GM12878 (cell line): ENCODE measurements at regions not wholly inside any gene's neighbourhood (a gene's known extent, or its start where the extent isn't known, plus 50 kb on each side); places are given as distances from the start of the nearest gene placed in this dataset.

Experiments used
- ATAC-seq: fragments of 200-7000 bp; cut with Tn5 transposase; 3 replicates; pipeline ENCODE4 v1.9.1; 2020; ENCODE audit warnings: mild to moderate bottlenecking, moderate library complexity
- BruUV-seq: library from RNA; stranded (reverse); fragments of 400-500 nt; replicated peaks from 2 replicates; lab custom pipeline; 2021; lab: Mats Ljungman, UMichigan
- CTCF ChIA-PET: fragments of 300-600 bp; sonication (Branson Sonifier 250); formaldehyde crosslinking; extraction: SDS; loops from one replicate; lab custom pipeline; 2021; ENCODE audit warnings: inconsistent platforms; lab: Yijun Ruan, JAX
- POLR2A ChIA-PET: fragments of 350-600 bp; formaldehyde crosslinking; extraction: SDS; loops from one replicate; lab custom pipeline; 2021; ENCODE audit warnings: inconsistent platforms; lab: Charles Lee
- RAD21 ChIA-PET: fragments of 300-600 bp; sonication (Branson Sonifier 250); formaldehyde crosslinking; loops from one replicate; lab custom pipeline; 2023; ENCODE audit warnings: antibody characterized with exemption; ENCODE audit not compliant: unreplicated experiment; lab: Charles Lee
- SMC1A ChIA-PET: fragments of 300-600 bp; sonication (Branson Sonifier 250); formaldehyde crosslinking; loops from one replicate; lab custom pipeline; 2023; ENCODE audit not compliant: unreplicated experiment, uncharacterized antibody; lab: Charles Lee
- DNase-seq: peaks from one replicate; pipeline ENCODE4 v3.0.0-alpha.2; 2011; ENCODE audit warnings: low read depth, low spot score
- FAIRE-seq: peaks from 3 replicates; lab custom pipeline; 2011; peaks lifted over from hg19 to GRCh38; lab: Jason Lieb, UNC
- H2AFZ ChIP-seq: 2 replicates; pipeline ENCODE4 v1.6.0; 2011; ENCODE audit warnings: low read depth, low read length, control low read depth; ENCODE audit not compliant: control insufficient read depth
- H3K27ac ChIP-seq: 2 replicates; pipeline ENCODE4 v1.5.1; 2011; ENCODE audit warnings: control low read depth; ENCODE audit not compliant: control insufficient read depth, insufficient read depth
- H3K27me3 ChIP-seq, 2 experiments: replicated peaks in 1 of 2; 2 replicates each; pipeline versions ENCODE4 v1.6.0 to v1.6.1; 2011; ENCODE audit warnings: low read length in 1 of 2; ENCODE audit not compliant: control insufficient read depth in 2 of 2, insufficient read depth in 2 of 2
- H3K36me3 ChIP-seq, 2 experiments: 2 replicates each; pipeline ENCODE4 v1.5.1; 2011; ENCODE audit warnings: low read length in 1 of 2; ENCODE audit not compliant: control insufficient read depth in 2 of 2, insufficient read depth in 2 of 2
- H3K4me1 ChIP-seq: 2 replicates; pipeline ENCODE4 v1.6.1; 2011; ENCODE audit warnings: mild to moderate bottlenecking, low read length, moderate library complexity, mixed read lengths; ENCODE audit not compliant: control insufficient read depth, insufficient read depth
- H3K4me2 ChIP-seq: 2 replicates; pipeline ENCODE4 v1.6.0; 2011; ENCODE audit warnings: control low read depth; ENCODE audit not compliant: control insufficient read depth, insufficient read depth
- H3K4me3 ChIP-seq: fragments of 200-600 bp; sonication (generic); 2 replicates; pipeline ENCODE4 v1.5.1; 2016
- H3K79me2 ChIP-seq: 2 replicates; pipeline ENCODE4 v1.6.0; 2011; ENCODE audit warnings: low read length; ENCODE audit not compliant: control insufficient read depth, insufficient read depth
- H3K9ac ChIP-seq: 2 replicates; pipeline ENCODE4 v1.8.0; 2011; ENCODE audit warnings: low read length, control low read depth, mixed read lengths; ENCODE audit not compliant: control insufficient read depth, insufficient read depth
- H3K9me3 ChIP-seq: replicated peaks from 3 replicates; pipeline ENCODE4 v1.5.1; 2011; ENCODE audit warnings: mild to moderate bottlenecking, low read length; ENCODE audit not compliant: control insufficient read depth, insufficient read depth
- H4K20me1 ChIP-seq: 2 replicates; pipeline ENCODE4 v1.6.0; 2011; ENCODE audit not compliant: control insufficient read depth, insufficient read depth
- ATF7 ChIP-seq: fragments of 450-650 bp; IDR thresholded peaks from 2 replicates; pipeline ENCODE4 v1.6.1; 2016; ENCODE audit warnings: low read depth, mild to moderate bottlenecking
- CBX5 ChIP-seq: sonication (generic); IDR thresholded peaks from 2 replicates; pipeline ENCODE4 v1.6.1; 2016; ENCODE audit warnings: low read depth, moderate library complexity, mild to moderate bottlenecking, inconsistent platforms
- CHD4 ChIP-seq: fragments of 200-600 bp; sonication (generic); IDR thresholded peaks from 2 replicates; pipeline ENCODE4 v1.6.1; 2016; ENCODE audit warnings: mild to moderate bottlenecking
- E2F4 ChIP-seq: IDR thresholded peaks from 2 replicates; pipeline ENCODE4 v1.6.1; 2012; ENCODE audit warnings: low read depth, low read length, improper control_type of control experiment
- HDGF ChIP-seq: fragments of 450-650 bp; IDR thresholded peaks from 2 replicates; pipeline ENCODE4 v1.6.1; 2016; ENCODE audit warnings: antibody characterized with exemption
- NR2C2 ChIP-seq: IDR thresholded peaks from 2 replicates; pipeline ENCODE4 v1.6.1; 2011; ENCODE audit warnings: borderline replicate concordance, low read depth; ENCODE audit not compliant: control insufficient read depth, insufficient read length
- PBX3 ChIP-seq: IDR thresholded peaks from 2 replicates; pipeline ENCODE4 v1.6.1; 2011; ENCODE audit warnings: mild to moderate bottlenecking, low read depth, low read length, moderate library complexity; ENCODE audit not compliant: insufficient replicate concordance
- RELA ChIP-seq: fragments of 450-650 bp; IDR thresholded peaks from 2 replicates; pipeline ENCODE4 v1.8.0; 2014; ENCODE audit warnings: borderline replicate concordance; ENCODE audit not compliant: partially characterized antibody
- SUZ12 ChIP-seq: fragments of 200-600 bp; sonication (generic); IDR thresholded peaks from one replicate; pipeline ENCODE4 v1.6.1; 2018; ENCODE audit warnings: antibody characterized with exemption, mild to moderate bottlenecking; ENCODE audit not compliant: unreplicated experiment
- TCF7 ChIP-seq: IDR thresholded peaks from 2 replicates; pipeline ENCODE4 v1.6.1; 2014; ENCODE audit warnings: antibody characterized with exemption, borderline replicate concordance
- WGBS: methylation state at CpG from one replicate; pipeline ENCODE4 v1.1.6; 2016; ENCODE audit warnings: low lambda C conversion rate; ENCODE audit not compliant: insufficient replicate concordance, insufficient coverage; ENCODE audit errors: missing lambda C conversion rate; 5-methylcytosine and 5-hydroxymethylcytosine counted together
- in situ Hi-C: fragments of 300-500 bp; cut with MboI; formaldehyde crosslinking; loops from 9 replicates; pipeline ENCODE4 v1.14.3; 2018; ENCODE audit warnings: mixed read lengths
- intact Hi-C: fragments of 100-400 bp; cut with micrococcal nuclease; formaldehyde crosslinking; loops from one replicate; pipeline ENCODE4 v1.14.2; 2022; ENCODE audit not compliant: unreplicated experiment

DNA sequence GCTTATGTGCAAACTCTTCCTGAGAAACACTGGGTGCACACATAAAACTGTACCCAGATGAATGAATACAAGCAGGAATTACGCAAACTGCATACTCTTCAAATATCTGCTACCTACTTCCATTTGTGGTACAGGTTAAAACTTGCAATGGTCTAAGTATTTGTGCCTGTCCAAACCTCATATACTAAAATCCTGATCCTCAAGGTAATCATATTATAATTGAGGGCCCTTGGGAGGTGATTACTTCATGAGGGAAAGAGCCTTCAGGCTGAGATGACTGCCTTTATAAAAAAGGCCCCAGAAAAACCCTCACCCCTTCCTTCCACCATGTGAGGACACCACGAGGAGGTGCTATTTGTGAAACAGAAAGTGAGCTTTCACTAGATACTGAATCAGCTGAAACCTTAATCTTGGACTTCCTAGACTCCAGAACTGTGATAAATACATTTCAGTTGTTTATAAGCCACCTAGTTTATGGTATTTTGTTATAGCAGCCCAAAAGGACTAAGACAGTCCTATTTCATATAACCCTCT, 1977.2 kb downstream of the PCDH7 start (continued):
- no peak for TF ChIP-seq RELA
- TF ChIP-seq HDGF: no peak
- no peak for TF ChIP-seq CBX5
- no peak for TF ChIP-seq TCF7
- TF ChIP-seq SUZ12: no peak

DNA sequence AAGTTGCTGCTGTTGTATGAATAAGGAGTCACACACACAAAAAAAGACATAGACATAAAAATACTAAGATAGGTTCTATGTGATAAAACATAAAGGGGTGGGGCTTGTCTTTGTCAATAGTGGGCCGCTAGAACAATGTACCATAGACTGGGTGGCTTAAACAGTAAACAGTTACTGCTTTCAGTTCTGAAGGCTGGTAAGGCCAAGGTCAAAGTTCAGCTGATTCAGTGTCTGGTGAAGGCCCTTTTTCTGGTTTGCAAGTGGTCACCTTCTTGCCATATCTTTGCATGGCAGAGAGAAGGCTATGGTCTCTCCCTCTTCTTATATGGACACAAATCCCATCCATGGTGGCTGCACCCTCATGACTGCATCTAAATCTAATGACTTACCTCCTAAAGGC, 1980.7 kb downstream of the PCDH7 start:
- Histone ChIP-seq H3K9me3 (no peaks in the 10 kb centered on the region), H3K36me3 (no peaks in the 10 kb centered on the region), H3K4me1 (no peaks in the 10 kb centered on the region), H3K4me3 (no peak overlapping the region), H3K27me3 (no peaks in the 10 kb centered on the region), H2AFZ (no peak overlapping the region), H3K4me2 (no peak overlapping the region), H4K20me1 (no peaks in the 10 kb centered on the region), H3K9ac (no peak overlapping the region), H3K27ac (no peak overlapping the region), H3K79me2 (no peaks in the 10 kb centered on the region)
- in situ Hi-C loops: no loop called here
- ATAC-seq: no peak
- WGBS: 57% methylated on average over 1 of the region's 1 CpG
- CTCF ChIA-PET: no interaction called here
- no peak for DNase-seq
- RAD21 ChIA-PET: no interaction called here
- intact Hi-C loops: no loop called here
- BruUV-seq: no TSS peak
- SMC1A ChIA-PET: no interaction called here
- POLR2A ChIA-PET: no interaction called here
- no peak for TF ChIP-seq ATF7
- TF ChIP-seq NR2C2: no peak
- TF ChIP-seq PBX3: no peak
- TF ChIP-seq E2F4: no peak
- no peak for TF ChIP-seq CHD4
- no peak for FAIRE-seq
